KMS-11 (cell line): ENCODE measurements at regions not wholly inside any gene's neighbourhood (a gene's known extent, or its start where the extent isn't known, plus 50 kb on each side); places are given as distances from the start of the nearest gene placed in this dataset.

Experiments used
- H2AFZ ChIP-seq: fragments of 200-600 bp; sonication (generic); 2 replicates; pipeline ENCODE4 v1.6.1; 2016; ENCODE audit warnings: antibody characterized with exemption, mixed run types, low read depth
- H3K27ac ChIP-seq: fragments of 200-600 bp; sonication (generic); 2 replicates; pipeline ENCODE4 v1.6.1; 2016; ENCODE audit warnings: mild to moderate bottlenecking, mixed run types
- H3K27me3 ChIP-seq: fragments of 200-600 bp; sonication (generic); 2 replicates; pipeline ENCODE4 v1.6.1; 2017; ENCODE audit warnings: mild to moderate bottlenecking, low read depth, mixed run types, moderate library complexity; ENCODE audit not compliant: insufficient read depth
- H3K36me3 ChIP-seq: fragments of 200-600 bp; sonication (generic); 2 replicates; pipeline ENCODE4 v1.6.1; 2017; ENCODE audit warnings: mild to moderate bottlenecking, mixed run types; ENCODE audit not compliant: insufficient read depth
- H3K4me1 ChIP-seq: fragments of 200-600 bp; sonication (generic); 2 replicates; pipeline ENCODE4 v1.6.1; 2016; ENCODE audit warnings: mild to moderate bottlenecking, low read depth, mixed run types; ENCODE audit not compliant: poor library complexity, severe bottlenecking
- H3K4me2 ChIP-seq: fragments of 200-600 bp; sonication (generic); 2 replicates; pipeline ENCODE4 v1.7.0; 2016; ENCODE audit warnings: mild to moderate bottlenecking, mixed run types
- H3K4me3 ChIP-seq: fragments of 200-600 bp; sonication (generic); IDR thresholded peaks from 2 replicates; pipeline ENCODE4 v1.6.1; 2017; ENCODE audit warnings: low read depth, low read length, mixed read lengths; ENCODE audit not compliant: insufficient read depth
- H3K79me2 ChIP-seq: fragments of 200-600 bp; sonication (generic); 2 replicates; pipeline ENCODE4 v1.6.1; 2016; ENCODE audit warnings: low read depth, mixed run types; ENCODE audit not compliant: insufficient read depth
- H3K9ac ChIP-seq: fragments of 200-600 bp; sonication (generic); 2 replicates; pipeline ENCODE4 v1.6.1; 2016; ENCODE audit warnings: mild to moderate bottlenecking, mixed run types
- H4K20me1 ChIP-seq: fragments of 200-600 bp; sonication (generic); 2 replicates; pipeline ENCODE4 v1.6.1; 2016; ENCODE audit warnings: mild to moderate bottlenecking, mixed run types; ENCODE audit not compliant: insufficient read depth
- TF ChIP-seq, protein P1 (sequence below): fragments of 200-600 bp; sonication (generic); conservative IDR thresholded peaks from 2 replicates; pipeline ENCODE4 v1.6.1; 2017; ENCODE audit warnings: low read depth, mild to moderate bottlenecking, antibody characterized with exemption, low read length, moderate library complexity, mixed read lengths

- Histone ChIP-seq H2AFZ (no peak overlapping the region), H4K20me1 (no peaks in the 10 kb centered on the region), H3K79me2 (no peaks in the 10 kb centered on the region), H3K36me3 (no peaks in the 10 kb centered on the region), H3K9ac (no peak overlapping the region), H3K4me2 (no peak overlapping the region), H3K4me1 (no peaks in the 10 kb centered on the region), H3K27me3 (no peaks in the 10 kb centered on the region), H3K27ac (no peak overlapping the region), H3K4me3 (no peak overlapping the region)
- TF ChIP-seq, protein P1, sequence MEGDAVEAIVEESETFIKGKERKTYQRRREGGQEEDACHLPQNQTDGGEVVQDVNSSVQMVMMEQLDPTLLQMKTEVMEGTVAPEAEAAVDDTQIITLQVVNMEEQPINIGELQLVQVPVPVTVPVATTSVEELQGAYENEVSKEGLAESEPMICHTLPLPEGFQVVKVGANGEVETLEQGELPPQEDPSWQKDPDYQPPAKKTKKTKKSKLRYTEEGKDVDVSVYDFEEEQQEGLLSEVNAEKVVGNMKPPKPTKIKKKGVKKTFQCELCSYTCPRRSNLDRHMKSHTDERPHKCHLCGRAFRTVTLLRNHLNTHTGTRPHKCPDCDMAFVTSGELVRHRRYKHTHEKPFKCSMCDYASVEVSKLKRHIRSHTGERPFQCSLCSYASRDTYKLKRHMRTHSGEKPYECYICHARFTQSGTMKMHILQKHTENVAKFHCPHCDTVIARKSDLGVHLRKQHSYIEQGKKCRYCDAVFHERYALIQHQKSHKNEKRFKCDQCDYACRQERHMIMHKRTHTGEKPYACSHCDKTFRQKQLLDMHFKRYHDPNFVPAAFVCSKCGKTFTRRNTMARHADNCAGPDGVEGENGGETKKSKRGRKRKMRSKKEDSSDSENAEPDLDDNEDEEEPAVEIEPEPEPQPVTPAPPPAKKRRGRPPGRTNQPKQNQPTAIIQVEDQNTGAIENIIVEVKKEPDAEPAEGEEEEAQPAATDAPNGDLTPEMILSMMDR = no peak
Measured at GRCh38 chr3:177516158-177517011, 319.1 kb upstream of the TBL1XR1 start.

DNA sequence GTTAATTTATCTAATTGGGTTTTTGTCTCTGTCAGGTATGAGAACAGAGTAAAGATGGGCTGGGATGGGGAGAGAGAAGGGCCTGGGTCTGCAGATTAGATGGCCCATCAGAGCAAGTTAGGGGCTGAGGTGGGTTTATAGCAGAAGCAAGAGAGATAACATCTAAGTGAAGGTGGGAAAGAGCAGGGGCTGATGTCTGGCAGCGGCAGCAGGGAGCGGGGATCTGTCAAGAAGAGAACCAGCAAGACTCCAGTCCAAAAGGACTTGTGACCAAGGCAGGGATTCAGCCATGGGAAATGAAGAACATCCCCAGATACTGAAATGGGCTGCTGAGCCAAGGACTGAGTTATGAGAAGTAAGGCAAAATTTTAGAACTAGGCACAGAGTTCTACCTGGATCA lies 320.6 kb upstream of the TBL1XR1 start:
- H3K4me1 ChIP-seq = no peaks in the 10 kb centered on the region
- no peak overlapping the region for H3K9ac ChIP-seq
- H3K27me3 ChIP-seq = no peaks in the 10 kb centered on the region

GRCh38 chr3:177519588-177519987 lies 322.3 kb upstream of the TBL1XR1 start:
- Histone ChIP-seq H3K27me3 (no peaks in the 10 kb centered on the region), H3K4me1 (no peaks in the 10 kb centered on the region), H3K36me3 (no peaks in the 10 kb centered on the region), H3K27ac (no peak overlapping the region), H3K4me3 (no peak overlapping the region), H3K9ac (no peak overlapping the region), H3K4me2 (no peak overlapping the region), H2AFZ (no peak overlapping the region), H4K20me1 (no peaks in the 10 kb centered on the region), H3K79me2 (no peaks in the 10 kb centered on the region)
- TF ChIP-seq, protein P1 = no peak

More for the DNA sequence above, 320.6 kb upstream of the TBL1XR1 start:
- H3K4me2 ChIP-seq = no peak overlapping the region
- no peaks in the 10 kb centered on the region for H3K36me3 ChIP-seq
- no peaks in the 10 kb centered on the region for H4K20me1 ChIP-seq
- TF ChIP-seq, protein P1 = no peak
- H3K27ac ChIP-seq = no peak overlapping the region
- H3K4me3 ChIP-seq = no peak overlapping the region
- no peaks in the 10 kb centered on the region for H3K79me2 ChIP-seq
- H2AFZ ChIP-seq = no peak overlapping the region

- H3K4me3 ChIP-seq = no peak overlapping the region
- H3K27me3 ChIP-seq = no peaks in the 10 kb centered on the region
- H3K4me2 ChIP-seq = no peak overlapping the region
- no peaks in the 10 kb centered on the region for H3K79me2 ChIP-seq
- no peaks in the 10 kb centered on the region for H4K20me1 ChIP-seq
- H3K4me1 ChIP-seq = no peaks in the 10 kb centered on the region
- TF ChIP-seq, protein P1 = no peak
- H3K36me3 ChIP-seq = no peaks in the 10 kb centered on the region
- H3K27ac ChIP-seq = no peak overlapping the region
- H3K9ac ChIP-seq = no peak overlapping the region
- no peak overlapping the region for H2AFZ ChIP-seq
Measured at GRCh38 chr3:177521305-177521704, 324.0 kb upstream of the TBL1XR1 start.
